HCT116 (cell line): ENCODE measurements at regions not wholly inside any gene's neighbourhood (a gene's known extent, or its start where the extent isn't known, plus 50 kb on each side); places are given as distances from the start of the nearest gene placed in this dataset.

Source experiments
- ATAC-seq: fragments of 200-7000 bp; cut with Tn5 transposase; 2 replicates; pipeline ENCODE4 v1.9.1; 2020; ENCODE audit warnings: mild to moderate bottlenecking, moderate library complexity
- BruUV-seq: library from RNA; stranded (reverse); fragments of 400-500 nt; replicated peaks from 2 replicates; lab custom pipeline; 2021; lab: Mats Ljungman, UMichigan
- CTCF ChIA-PET: fragments of 300-600 bp; sonication (Branson Sonifier 250); formaldehyde crosslinking; loops from one replicate; lab custom pipeline; 2021; ENCODE audit warnings: antibody characterized with exemption; lab: Charles Lee
- POLR2A ChIA-PET: fragments of 300-600, 350-600 bp; sonication (Branson Sonifier 250); formaldehyde crosslinking; loops from one replicate; lab custom pipeline; 2021; ENCODE audit warnings: antibody characterized with exemption; lab: Charles Lee
- RAD21 ChIA-PET, 2 experiments: fragments of 300-600 bp; sonication (Branson Sonifier 250); formaldehyde crosslinking; loops; one replicate each; lab custom pipeline; 2023; ENCODE audit warnings: low total read pairs in 2 of 2; ENCODE audit not compliant: uncharacterized antibody in 2 of 2, unreplicated experiment in 2 of 2, low non-redundant PET in 1 of 2; lab: Charles Lee
- DNase-seq: peaks from one replicate; pipeline ENCODE4 v3.0.0-alpha.2; 2010; ENCODE audit warnings: low read depth, low spot score
- H2AFZ ChIP-seq: fragments of 200-600 bp; shearing (Covaris generic), sonication (generic); 2 replicates; pipeline ENCODE4 v1.6.1; 2017; ENCODE audit warnings: low read depth, mixed run types, mixed read lengths, antibody characterized with exemption, low read length; ENCODE audit not compliant: poor library complexity, severe bottlenecking
- H3K27ac ChIP-seq: 2 replicates; pipeline ENCODE4 v1.5.1; 2012; ENCODE audit warnings: low read depth, low read length
- H3K27me3 ChIP-seq: fragments of 200-600 bp; sonication (generic); 2 replicates; pipeline ENCODE4 v1.6.1; 2016; ENCODE audit warnings: mixed run types, low read length, mixed read lengths; ENCODE audit not compliant: insufficient read depth
- H3K36me3 ChIP-seq, 2 experiments: fragments of 200-500 bp in 1 of 2; fragments of 200-600 bp in 1 of 2; sonication (Bioruptor generic) in 1 of 2; sonication (generic) in 1 of 2; 2 replicates each; pipeline versions ENCODE4 v1.5.1 to v1.6.1; 2014 to 2016; ENCODE audit warnings: low read length in 2 of 2, inconsistent platforms in 1 of 2, mixed read lengths in 1 of 2, mixed run types in 1 of 2; ENCODE audit not compliant: insufficient read depth in 2 of 2, control insufficient read depth in 1 of 2
- H3K4me1 ChIP-seq, 2 experiments: fragments of 200-600 bp in 1 of 2; sonication (generic) in 1 of 2; 2 replicates each; pipeline versions ENCODE4 v1.5.1 to v1.6.1; 2012 to 2017; ENCODE audit warnings: low read length in 2 of 2, inconsistent platforms in 1 of 2, mild to moderate bottlenecking in 1 of 2, mixed read lengths in 1 of 2, mixed run types in 1 of 2, moderate library complexity in 1 of 2; ENCODE audit not compliant: insufficient read depth in 2 of 2, control insufficient read depth in 1 of 2
- H3K4me2 ChIP-seq: fragments of 200-600 bp; sonication (generic); 2 replicates; pipeline ENCODE4 v1.6.1; 2017; ENCODE audit warnings: mixed run types, low read length, mixed read lengths
- H3K4me3 ChIP-seq, 2 experiments: fragments of 200-600 bp in 1 of 2; sonication (generic) in 1 of 2; replicated peaks in 1 of 2; 2 replicates each; pipeline ENCODE4 v1.5.1; 2011 to 2016; ENCODE audit warnings: low read length in 2 of 2, control low read depth in 1 of 2, low read depth in 1 of 2, mild to moderate bottlenecking in 1 of 2, mixed read lengths in 1 of 2, mixed run types in 1 of 2
- H3K79me2 ChIP-seq: fragments of 200-600 bp; sonication (generic); 2 replicates; pipeline ENCODE4 v1.6.1; 2017; ENCODE audit warnings: mild to moderate bottlenecking, mixed run types, low read length, moderate library complexity, mixed read lengths; ENCODE audit not compliant: insufficient read depth
- H3K9ac ChIP-seq: fragments of 200-600 bp; sonication (generic); 2 replicates; pipeline ENCODE4 v1.6.1; 2016; ENCODE audit warnings: low read length, mixed read lengths
- H3K9me2 ChIP-seq: fragments of 200-600 bp; sonication (generic), shearing (Covaris generic); 2 replicates; pipeline ENCODE4 v1.6.1; 2017; ENCODE audit warnings: mixed run types, mild to moderate bottlenecking, moderate library complexity; ENCODE audit not compliant: insufficient read depth
- H3K9me3 ChIP-seq, 2 experiments: fragments of 200-500 bp in 1 of 2; fragments of 200-600 bp in 1 of 2; sonication (Bioruptor generic) in 1 of 2; sonication (generic) in 1 of 2; 2 replicates each; pipeline ENCODE4 v1.6.1; 2014 to 2017; ENCODE audit warnings: low read length in 2 of 2, mixed read lengths in 2 of 2, inconsistent platforms in 1 of 2, low read depth in 1 of 2, mild to moderate bottlenecking in 1 of 2, mixed run types in 1 of 2, moderate library complexity in 1 of 2; ENCODE audit not compliant: control insufficient read depth in 1 of 2, insufficient read depth in 1 of 2
- H4K20me1 ChIP-seq: fragments of 200-600 bp; sonication (generic), shearing (Covaris generic); 2 replicates; pipeline ENCODE4 v1.6.1; 2017; ENCODE audit warnings: mixed run types, mild to moderate bottlenecking, moderate library complexity; ENCODE audit not compliant: insufficient read depth
- EZH2phosphoT487 ChIP-seq: fragments of 200-600 bp; IDR thresholded peaks from 2 replicates; pipeline ENCODE4 v1.6.1; 2018; ENCODE audit warnings: antibody characterized with exemption, borderline replicate concordance
- JUND ChIP-seq: IDR thresholded peaks from 2 replicates; pipeline ENCODE4 v1.6.1; 2012
- RAD21 ChIP-seq: IDR thresholded peaks from 2 replicates; pipeline ENCODE4 v1.6.1; 2012; ENCODE audit warnings: low read depth, mild to moderate bottlenecking
- SIN3A ChIP-seq: IDR thresholded peaks from 2 replicates; pipeline ENCODE4 v1.6.1; 2012; ENCODE audit warnings: low read depth
- SP1 ChIP-seq: IDR thresholded peaks from 2 replicates; pipeline ENCODE4 v1.6.1; 2012; ENCODE audit warnings: low read depth
- SRF ChIP-seq: IDR thresholded peaks from 2 replicates; pipeline ENCODE4 v1.6.1; 2012; ENCODE audit warnings: low read depth
- ZFX ChIP-seq: fragments of 450-650 bp; IDR thresholded peaks from 2 replicates; pipeline ENCODE4 v1.6.1; 2017
- intact Hi-C: fragments of 100-400 bp; cut with micrococcal nuclease; formaldehyde crosslinking; loops from 2 replicates; pipeline ENCODE4 v1.10.0; 2022
- TF ChIP-seq, protein P1 (sequence below): IDR thresholded peaks from 2 replicates; pipeline ENCODE4 v1.6.1; 2011; ENCODE audit warnings: mild to moderate bottlenecking, low read length, moderate library complexity; ENCODE audit not compliant: insufficient replicate concordance; ENCODE audit errors: extremely low read depth
- TF ChIP-seq, protein P2 (sequence below), 3 experiments: fragments of 200-600 bp in 1 of 3; sonication (generic) in 1 of 3; IDR thresholded peaks in 2 of 3; conservative IDR thresholded peaks in 1 of 3; 2 replicates each; pipeline ENCODE4 v1.5.1; 2012 to 2017; ENCODE audit warnings: low read depth in 2 of 3, low read length in 2 of 3, antibody characterized with exemption in 1 of 3, borderline replicate concordance in 1 of 3, control low read depth in 1 of 3, mild to moderate bottlenecking in 1 of 3, mixed read lengths in 1 of 3, mixed run types in 1 of 3, moderate library complexity in 1 of 3; ENCODE audit not compliant: insufficient read depth in 1 of 3

DNA sequence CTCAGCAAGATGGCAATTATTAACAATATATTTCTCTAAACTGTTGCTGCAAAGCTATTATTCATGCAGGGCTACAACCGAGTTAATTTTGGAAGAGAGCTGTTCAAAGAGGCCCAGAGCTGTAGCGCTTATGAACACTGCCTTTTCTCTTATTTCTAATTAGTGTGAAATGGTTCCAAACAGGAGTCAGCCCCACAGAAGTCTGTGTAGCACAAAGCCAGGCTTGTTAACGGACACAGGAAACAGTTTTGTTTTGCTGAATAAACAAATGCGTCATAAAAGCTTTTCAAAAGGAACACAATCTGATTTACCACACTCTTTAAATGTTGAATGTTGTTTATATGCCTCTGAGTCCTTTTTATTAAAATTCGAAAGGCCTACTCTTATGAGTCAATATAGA is 396.5 kb downstream of the ANXA1 start:
- Histone ChIP-seq H3K4me2 (no peak overlapping the region), H3K27ac (no peak overlapping the region), H3K36me3 (no peaks in the 10 kb centered on the region), H2AFZ (no peak overlapping the region), H3K79me2 (no peaks in the 10 kb centered on the region), H3K9ac (no peak overlapping the region), H3K4me3 (no peak overlapping the region), H3K9me3 (no peaks in the 10 kb centered on the region), H4K20me1 (no peaks in the 10 kb centered on the region), H3K9me2 (no peaks in the 10 kb centered on the region), H3K4me1 (no peaks in the 10 kb centered on the region), H3K27me3 (peaks cover 4% of the 10 kb centered on the region; the same call in 1 of the 2 replicates)
- ChIA-PET RAD21 (no interaction called here), CTCF (no interaction called here), POLR2A (no interaction called here)
- DNase-seq (no peak), ATAC-seq (no peak)
- intact Hi-C loops: no loop called here
- TF ChIP-seq RAD21 (no peak), JUND (no peak), SP1 (no peak), EZH2phosphoT487 (no peak), SIN3A (no peak), ZFX (no peak)
- no TSS peak for BruUV-seq

DNA sequence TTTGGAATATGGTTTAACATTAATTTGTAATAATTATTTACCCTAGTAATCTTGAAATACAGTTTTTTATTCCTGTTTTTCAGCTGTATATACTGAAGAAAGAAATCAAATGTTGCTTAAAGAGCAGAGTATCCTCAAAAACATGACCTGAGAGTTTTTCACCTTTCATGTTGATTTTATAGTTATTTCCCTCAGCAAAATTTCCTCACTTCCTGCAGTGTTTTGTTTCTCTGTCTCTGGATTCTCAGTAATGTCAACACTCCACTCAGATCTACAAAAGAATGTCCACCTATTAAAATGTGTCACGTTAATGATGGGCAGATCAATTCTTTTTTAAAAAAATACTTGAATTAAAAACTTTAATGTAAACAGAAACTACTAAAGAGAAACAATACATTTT is 398.3 kb downstream of the ANXA1 start:
- RAD21 ChIA-PET: no interaction called here
- Histone ChIP-seq H2AFZ (no peak overlapping the region), H3K36me3 (no peaks in the 10 kb centered on the region), H3K9me3 (no peaks in the 10 kb centered on the region), H3K4me3 (no peak overlapping the region), H3K79me2 (no peaks in the 10 kb centered on the region), H3K27me3 (peaks cover 1% of the 10 kb centered on the region; the same call in 1 of the 2 replicates), H3K4me2 (no peak overlapping the region), H4K20me1 (no peaks in the 10 kb centered on the region), H3K27ac (no peak overlapping the region), H3K4me1 (no peaks in the 10 kb centered on the region), H3K9ac (no peak overlapping the region), H3K9me2 (no peaks in the 10 kb centered on the region)
- intact Hi-C loops: no loop called here
- BruUV-seq: no TSS peak
- TF ChIP-seq, protein P1, sequence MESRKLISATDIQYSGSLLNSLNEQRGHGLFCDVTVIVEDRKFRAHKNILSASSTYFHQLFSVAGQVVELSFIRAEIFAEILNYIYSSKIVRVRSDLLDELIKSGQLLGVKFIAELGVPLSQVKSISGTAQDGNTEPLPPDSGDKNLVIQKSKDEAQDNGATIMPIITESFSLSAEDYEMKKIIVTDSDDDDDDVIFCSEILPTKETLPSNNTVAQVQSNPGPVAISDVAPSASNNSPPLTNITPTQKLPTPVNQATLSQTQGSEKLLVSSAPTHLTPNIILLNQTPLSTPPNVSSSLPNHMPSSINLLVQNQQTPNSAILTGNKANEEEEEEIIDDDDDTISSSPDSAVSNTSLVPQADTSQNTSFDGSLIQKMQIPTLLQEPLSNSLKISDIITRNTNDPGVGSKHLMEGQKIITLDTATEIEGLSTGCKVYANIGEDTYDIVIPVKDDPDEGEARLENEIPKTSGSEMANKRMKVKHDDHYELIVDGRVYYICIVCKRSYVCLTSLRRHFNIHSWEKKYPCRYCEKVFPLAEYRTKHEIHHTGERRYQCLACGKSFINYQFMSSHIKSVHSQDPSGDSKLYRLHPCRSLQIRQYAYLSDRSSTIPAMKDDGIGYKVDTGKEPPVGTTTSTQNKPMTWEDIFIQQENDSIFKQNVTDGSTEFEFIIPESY: no peak
- TF ChIP-seq, protein P2, sequence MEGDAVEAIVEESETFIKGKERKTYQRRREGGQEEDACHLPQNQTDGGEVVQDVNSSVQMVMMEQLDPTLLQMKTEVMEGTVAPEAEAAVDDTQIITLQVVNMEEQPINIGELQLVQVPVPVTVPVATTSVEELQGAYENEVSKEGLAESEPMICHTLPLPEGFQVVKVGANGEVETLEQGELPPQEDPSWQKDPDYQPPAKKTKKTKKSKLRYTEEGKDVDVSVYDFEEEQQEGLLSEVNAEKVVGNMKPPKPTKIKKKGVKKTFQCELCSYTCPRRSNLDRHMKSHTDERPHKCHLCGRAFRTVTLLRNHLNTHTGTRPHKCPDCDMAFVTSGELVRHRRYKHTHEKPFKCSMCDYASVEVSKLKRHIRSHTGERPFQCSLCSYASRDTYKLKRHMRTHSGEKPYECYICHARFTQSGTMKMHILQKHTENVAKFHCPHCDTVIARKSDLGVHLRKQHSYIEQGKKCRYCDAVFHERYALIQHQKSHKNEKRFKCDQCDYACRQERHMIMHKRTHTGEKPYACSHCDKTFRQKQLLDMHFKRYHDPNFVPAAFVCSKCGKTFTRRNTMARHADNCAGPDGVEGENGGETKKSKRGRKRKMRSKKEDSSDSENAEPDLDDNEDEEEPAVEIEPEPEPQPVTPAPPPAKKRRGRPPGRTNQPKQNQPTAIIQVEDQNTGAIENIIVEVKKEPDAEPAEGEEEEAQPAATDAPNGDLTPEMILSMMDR (IDR thresholded peaks at IDR 0.05 in 2 of 3, conservative IDR thresholded peaks at IDR 0.05 in 1 of 3; ENCODE audit: borderline replicate concordance in 1 of 3, insufficient read depth in 1 of 3, low read depth in 2 of 3, low read length in 2 of 3): no peak
- TF ChIP-seq RAD21 (no peak), SRF (no peak), EZH2phosphoT487 (no peak)
- ATAC-seq: no peak
- CTCF ChIA-PET: no interaction called here
- POLR2A ChIA-PET: no interaction called here
- DNase-seq: no peak
